ENCODE measurements at regions not wholly inside any gene's neighbourhood (a gene's known extent, or its start where the extent isn't known, plus 50 kb on each side); places are given as distances from the start of the nearest gene placed in this dataset.

- no peak for DNase-seq
Observed at GRCh38 chr13:111541345-111541744, 220.9 kb downstream of the TEX29 start.

DNA sequence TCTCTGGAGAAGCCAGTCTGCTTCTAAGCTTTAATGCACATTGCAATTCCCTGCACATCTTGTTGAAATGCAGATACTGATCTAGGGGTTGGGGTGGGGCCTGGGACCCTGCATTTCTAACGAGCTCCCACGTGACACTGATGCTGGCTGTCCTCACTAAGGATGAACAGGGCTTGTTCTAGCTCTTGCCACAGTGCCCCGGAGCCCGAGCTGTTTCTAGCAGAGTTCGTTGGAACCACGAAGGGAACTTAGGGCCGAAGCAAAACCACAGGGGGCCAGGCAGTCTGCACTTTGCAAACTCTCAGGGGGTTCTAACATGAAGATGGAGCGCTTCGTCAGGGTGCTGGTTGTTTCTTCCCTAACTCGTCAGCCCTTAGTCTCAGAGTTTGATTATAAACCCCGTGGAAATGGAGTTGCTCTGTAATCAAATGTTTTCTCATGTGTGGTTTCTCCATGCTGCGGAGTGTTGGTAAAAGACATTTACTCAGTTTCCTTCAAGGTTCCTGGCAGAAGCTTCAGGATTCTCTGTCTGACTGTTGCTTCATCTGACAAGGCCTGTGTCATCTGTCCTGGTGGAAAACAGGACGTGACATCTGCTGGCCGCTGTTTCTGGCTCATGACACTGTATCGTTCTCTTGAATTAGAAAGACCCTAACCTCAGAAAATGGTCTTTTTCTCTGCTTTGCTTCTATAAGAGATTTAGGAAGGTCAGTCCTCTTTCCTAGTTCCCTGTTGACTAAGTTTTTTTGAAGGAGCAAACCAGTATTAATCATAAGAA is 221.5 kb downstream of the TEX29 start:
- no peak for DNase-seq

- no peak for DNase-seq
Observed at GRCh38 chr13:111542530-111543341, 222.3 kb downstream of the TEX29 start.

- DNase-seq: no peak
Observed at GRCh38 chr13:111546921-111547675, 226.7 kb downstream of the TEX29 start.

DNA sequence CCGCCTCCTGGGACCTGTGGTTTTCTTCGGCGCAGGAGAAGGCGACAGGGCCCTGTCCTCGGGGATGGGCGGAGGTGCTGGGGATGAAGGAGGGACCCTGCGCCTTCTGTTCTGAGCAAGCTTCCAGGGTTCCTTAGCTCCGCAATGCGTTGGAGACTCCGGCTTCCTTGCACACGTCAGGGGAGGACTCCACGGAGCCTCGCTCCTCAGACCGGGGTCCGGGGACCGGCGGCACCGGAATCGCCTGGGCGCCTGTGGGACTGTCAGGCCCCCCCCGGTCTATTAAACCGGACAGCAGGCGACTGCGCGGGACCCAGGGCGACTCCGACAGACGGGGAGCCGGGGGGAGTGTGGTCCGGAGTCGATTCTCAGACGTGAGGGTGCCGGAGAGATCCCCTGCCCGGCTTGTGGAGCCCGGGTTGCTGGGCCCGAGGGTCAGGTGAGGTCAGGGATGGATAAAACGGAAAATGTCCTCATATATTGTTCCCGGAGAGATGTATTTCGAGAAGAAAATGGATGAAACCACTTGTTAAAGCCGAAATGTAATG is 227.4 kb downstream of the TEX29 start:
- no peak for DNase-seq

DNA sequence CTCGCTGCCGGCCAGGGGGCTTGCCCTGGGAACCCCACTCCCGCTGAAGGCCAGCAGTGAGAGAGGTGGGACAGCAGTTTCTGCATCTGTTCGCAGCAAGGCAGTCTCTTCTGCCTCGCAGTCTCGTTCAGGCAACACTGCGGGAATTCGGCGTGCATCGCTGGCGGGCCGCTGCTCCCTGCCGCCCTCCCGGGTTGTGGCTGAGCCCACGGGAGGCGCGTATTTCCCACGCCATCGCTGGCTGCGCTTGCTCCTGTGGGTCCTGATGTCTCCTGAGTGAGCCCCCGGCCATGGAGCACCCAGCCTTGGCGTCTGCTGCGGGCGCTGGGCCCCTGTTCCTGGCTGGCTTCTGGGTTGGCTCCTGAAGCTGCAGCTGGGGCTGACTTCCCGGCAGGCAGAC is 227.9 kb downstream of the TEX29 start:
- DNase-seq: no peak

GRCh38 chr13:111548805-111549204 is 228.4 kb downstream of the TEX29 start:
- no peak for DNase-seq

DNA sequence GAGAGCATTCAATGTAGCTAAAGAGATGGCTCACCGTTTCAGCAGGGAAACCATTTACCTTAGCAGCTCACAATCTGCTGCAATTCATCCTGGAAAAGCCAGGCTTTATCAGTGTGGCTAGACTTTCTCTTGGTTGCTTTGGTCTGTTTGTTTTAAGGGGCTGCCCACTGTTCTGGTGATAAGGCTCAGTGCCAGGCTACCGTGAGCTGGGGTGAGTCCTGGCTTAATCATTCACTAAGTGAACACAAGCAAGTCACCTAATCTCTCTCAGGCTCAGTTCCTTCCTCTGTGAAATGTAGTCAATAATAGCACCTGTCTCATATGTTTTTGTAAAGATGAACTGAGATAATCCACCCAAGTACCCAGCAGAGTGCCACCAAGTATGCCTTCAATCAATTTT is 229.0 kb downstream of the TEX29 start:
- no peak for DNase-seq

- DNase-seq: no peak
Observed at GRCh38 chr13:111550062-111550461, 229.6 kb downstream of the TEX29 start.

GRCh38 chr13:111551204-111551820 is 230.9 kb downstream of the TEX29 start:
- DNase-seq: no peak

DNA sequence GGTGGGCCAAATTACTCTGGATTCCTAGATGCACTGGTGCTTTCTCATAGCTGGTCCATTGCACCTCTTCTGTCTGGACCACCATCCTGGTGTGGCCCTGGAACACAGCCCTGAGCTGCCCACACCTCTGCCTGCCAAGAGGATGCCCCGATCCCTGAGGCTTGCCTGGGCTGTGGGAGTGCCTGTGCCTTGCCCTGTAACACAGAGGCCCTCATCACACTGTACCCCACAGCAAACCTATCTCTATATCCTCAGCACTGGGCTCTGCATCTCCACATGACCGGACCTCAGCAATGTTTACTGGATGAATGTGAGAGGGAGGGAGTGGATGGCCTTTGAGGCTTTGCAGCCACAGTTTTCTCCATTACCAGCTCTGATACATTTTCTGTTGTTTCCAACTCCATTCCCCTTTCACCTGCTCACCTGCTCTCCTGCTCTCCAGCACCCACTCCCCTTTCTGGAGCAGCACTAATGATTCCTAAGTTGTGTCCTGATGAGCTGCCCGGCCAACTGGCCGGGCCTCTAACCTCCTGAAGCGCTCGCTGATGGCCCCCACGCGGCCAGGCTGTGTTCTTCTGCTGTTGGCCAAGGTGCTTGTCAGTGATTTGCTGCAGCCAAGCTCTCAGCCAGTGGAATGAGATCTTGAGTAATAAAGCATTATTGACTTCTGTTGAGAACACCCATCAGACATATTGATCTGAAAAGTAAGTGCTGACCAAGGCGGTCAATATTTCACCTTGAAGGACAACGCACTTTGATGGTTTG is 232.6 kb downstream of the TEX29 start:
- no peak for DNase-seq

DNA sequence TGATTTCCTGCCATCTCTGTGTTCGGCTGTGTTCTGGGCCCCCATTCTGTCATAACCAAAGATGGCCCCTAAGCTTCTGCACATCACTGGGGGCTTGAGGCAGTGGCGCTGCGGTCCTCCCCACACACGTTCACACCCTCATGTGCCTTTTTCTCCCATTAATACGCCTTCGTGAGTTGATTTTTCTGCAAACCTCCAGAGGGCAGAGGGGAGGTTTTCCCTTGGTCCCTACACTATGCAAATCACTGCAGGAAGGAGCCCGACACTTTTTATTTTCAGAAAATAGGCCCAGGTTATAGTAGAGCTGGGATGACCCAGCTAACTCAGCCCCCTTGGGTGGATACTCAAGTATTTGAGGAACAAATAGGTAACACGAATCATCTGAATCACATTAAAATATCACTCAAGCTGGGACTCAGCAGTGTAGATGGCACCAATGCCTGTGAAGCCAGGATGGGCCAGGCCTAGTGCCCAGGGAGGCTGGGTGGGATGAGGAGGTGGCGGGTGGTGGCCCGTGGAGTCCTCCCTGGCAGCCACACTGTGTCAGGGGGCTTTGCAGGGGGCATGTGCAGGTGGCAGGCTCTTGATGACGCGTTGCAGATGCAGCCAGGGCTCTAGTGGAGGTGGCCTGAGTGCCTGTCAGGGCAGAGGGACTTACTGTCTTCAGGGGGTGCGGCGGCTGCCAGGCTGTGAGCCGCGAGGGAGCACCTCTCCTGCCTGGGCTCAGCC is 234.3 kb downstream of the TEX29 start:
- DNase-seq: no peak

GRCh38 chr13:111555268-111555808 is 234.9 kb downstream of the TEX29 start:
- DNase-seq: no peak

DNA sequence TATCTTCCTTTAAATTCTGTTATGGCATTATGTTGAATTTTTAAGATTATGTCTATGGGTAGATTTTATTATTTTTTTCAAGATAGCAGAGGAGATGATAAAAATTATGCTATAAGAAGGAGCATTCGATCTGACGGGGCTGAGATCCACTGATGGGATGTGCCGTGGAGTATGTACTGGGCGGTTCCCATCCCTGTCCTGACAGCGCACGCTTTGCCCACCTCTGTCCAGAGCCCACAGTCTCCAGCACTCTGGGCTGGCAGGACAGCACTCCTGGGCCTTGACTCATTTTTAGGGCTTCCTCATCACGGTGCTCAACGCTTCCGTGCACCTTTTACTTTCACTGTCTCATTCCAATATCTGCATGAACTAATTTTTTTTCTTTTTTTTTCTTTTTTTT is 235.5 kb downstream of the TEX29 start:
- no peak for DNase-seq

DNA sequence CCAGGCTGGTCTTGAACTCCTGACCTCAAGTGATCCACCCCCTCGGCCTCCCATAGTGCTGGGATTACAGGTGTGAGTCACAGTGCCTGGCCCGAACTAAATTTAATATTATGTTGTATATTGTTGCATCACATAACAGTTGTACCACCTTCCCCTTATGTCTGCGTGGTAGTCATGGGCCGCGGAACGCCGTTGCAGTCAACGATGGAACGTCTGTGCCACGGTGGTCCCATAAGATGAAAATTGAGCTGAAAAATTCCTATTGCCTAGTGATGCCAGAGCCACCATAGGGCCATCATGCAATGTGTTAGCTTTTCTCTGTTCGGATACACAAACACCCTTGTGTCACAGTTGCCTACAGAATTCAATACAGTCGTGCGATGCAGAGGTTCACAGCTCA is 236.1 kb downstream of the TEX29 start:
- DNase-seq: no peak

DNA sequence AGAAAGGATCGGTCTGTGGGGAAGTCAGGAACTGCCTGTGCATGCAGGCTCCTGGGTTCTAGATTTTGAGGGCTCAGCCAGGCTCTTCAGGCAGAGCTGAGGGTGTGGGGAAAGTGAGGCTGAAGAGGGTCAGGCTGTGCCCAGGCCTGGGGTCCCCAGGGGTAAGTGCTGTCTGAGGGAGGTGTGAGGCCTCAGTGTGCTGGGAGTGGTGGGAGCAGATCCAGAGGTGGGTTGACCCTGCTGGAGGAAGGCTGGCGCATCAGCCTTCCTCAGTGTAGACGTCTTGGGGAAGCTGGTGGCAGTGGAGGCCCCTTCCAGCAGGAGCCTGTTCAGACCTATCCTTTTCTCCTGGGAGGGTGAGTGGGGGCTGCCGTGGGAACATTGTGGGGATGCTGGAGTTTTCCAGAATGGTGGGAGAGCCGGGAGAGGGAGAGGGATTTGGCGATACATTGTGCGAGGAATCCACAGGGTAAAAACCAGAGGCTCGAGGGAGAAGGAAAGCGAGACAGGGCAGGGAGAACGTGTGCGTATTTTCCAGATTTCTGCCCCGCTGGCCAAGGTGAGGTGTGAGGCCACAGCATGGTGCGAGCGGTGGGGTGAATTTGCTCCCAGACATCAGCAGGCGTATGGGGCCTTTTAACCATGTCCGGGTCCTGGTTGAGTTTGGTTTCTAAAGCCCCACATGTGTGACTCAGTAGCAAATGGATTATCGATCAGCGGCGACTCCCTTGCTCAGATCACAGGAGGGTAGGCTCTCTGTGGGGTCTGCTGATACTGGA is 237.7 kb downstream of the TEX29 start:
- DNase-seq: no peak

GRCh38 chr13:111558700-111559088 is 238.3 kb downstream of the TEX29 start:
- DNase-seq: no peak

GRCh38 chr13:111559612-111560403 is 239.4 kb downstream of the TEX29 start:
- DNase-seq: no peak

DNA sequence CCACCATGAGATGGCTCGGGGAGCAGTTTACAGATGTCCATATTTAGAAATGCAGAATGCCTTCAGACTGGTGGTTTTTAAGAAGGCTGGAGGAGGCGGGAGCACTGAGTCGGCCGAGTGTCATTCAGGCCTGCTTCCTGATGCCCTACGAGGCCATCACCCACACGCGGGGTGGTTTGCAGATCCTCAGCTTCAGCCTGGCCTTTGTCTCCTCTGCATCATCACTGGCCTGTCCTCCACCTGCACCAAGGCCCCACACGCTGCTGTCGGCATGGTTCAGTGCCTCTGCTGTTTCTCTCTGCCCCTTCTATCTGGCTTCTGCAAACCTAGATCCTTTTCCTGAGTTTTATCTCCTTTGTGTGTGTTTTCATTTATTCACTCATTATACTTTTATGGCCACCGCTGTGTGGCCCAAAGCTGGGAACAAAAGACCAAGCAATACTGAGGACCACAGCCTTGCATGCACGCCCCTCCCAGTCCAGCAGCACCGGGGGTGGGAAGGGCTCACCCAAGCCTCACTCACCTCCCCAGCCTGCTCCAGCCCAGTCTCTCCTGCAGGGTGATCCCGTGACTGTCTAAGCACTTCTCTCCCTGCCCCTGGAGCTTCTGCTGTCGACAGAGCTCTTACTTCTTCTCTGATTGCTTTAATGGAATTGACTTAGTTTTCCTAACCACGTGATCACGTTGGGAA is 240.8 kb downstream of the TEX29 start:
- no peak for DNase-seq

Measured in EL (cell line).